SW480 (cell line): ENCODE measurements at regions not wholly inside any gene's neighbourhood (a gene's known extent, or its start where the extent isn't known, plus 50 kb on each side); places are given as distances from the start of the nearest gene placed in this dataset.

Source experiments
- DNase-seq: peaks from one replicate; pipeline ENCODE4 v3.0.0-alpha.2; 2016; ENCODE audit warnings: low spot score

DNA sequence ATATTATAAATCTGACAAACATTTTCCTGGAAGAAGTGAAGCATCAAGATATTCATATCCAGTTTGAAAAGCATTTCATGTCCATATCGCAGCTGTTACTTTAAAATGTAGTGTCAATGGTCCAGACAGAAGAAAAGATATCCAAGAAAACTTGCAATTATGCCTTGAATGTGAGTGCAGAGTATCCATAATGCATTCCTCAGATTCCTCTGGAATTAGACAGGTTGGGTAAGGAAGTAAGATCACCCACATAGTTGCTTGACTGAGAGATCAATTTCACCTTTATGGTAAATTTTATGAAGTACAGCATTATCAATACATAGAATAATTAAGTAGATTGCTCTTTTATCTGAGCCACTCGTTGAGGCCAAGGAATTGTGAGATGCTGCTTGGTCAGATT lies 327.0 kb upstream of the SLITRK5 start:
- DNase-seq = no peak

- DNase-seq = no peak
Measured at GRCh38 chr13:87355451-87355850, 315.7 kb upstream of the SLITRK5 start.

GRCh38 chr13:87356314-87356713 lies 314.9 kb upstream of the SLITRK5 start:
- peak; percentile 35 for DNase-seq

GRCh38 chr13:87358319-87358718 lies 312.9 kb upstream of the SLITRK5 start:
- DNase-seq = no peak

GRCh38 chr13:87361216-87361615 lies 310.0 kb upstream of the SLITRK5 start:
- no peak for DNase-seq

DNA sequence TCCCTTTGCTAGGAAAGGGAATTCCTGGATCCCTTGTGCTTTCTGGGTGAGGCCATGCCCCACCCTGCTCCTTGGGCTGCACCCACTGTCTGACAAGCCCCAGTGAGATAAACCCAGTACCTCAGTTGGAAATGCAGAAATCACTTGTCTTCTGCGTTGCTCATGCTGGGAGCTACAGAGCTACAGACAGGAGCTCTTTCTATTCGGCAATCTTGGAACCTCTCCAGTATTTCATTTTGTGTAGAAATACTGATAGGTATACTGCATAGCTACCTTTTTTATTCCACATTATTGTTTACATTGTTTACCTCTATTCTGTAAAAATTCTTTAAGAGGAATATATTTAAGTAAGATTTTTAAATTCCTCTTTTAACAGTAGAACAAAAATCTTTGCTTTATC lies 302.5 kb upstream of the SLITRK5 start:
- DNase-seq = no peak

- DNase-seq = no peak
Measured at GRCh38 chr13:87376081-87376480, 295.1 kb upstream of the SLITRK5 start.

- DNase-seq = no peak
Measured at GRCh38 chr13:87384099-87384498, 287.1 kb upstream of the SLITRK5 start.

- DNase-seq = no peak
Measured at GRCh38 chr13:87393358-87393757, 277.8 kb upstream of the SLITRK5 start.

DNA sequence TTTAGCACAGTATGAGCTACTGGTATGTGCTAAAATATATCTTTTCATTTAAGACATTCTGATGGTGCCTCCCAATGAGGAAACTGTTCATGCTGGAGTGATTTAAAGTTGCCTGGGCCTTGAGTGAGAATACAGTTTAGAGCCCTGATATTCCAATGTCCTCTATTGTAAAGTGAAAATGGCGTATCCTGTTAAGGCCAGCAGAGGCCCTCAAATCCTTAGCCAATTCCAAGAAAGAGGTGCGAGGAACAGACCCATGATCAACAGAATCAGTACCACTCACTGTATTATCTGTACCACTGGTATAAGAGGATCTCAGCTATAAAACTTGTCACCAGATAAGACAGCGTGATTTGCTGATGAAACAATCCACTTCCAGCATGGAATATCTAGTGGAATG lies 273.1 kb upstream of the SLITRK5 start:
- DNase-seq = no peak

DNA sequence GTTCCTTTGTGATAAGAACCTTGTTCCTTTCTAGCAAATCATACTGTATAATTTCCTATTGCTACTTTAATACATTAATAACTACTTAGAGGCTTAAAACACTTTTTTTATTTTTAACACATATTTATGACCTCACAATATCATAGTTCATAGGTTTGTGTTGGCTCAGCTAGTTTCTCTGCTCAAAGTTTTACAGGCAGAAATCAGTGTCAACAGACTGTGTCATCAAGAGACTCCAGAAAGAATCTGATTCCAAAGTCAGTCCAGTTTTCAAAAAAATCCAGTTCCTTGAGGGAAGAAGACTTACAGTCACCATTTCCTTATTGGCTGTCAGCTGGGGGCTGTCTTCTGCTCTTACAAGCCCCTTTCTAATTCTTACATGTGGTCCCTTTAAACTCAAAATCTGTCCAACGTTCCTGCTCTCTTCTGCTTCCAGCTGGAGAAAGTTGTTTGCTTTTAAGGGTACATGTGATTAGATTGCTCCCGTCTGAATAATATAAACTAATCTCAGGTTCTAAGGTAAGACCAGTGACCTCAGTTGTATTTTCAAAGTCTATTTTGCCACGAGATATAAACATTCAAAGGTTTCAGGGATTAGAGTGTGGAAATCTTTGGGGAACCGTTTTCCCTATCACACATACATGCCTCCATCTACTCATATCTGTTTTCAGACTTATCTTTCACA lies 267.3 kb upstream of the SLITRK5 start:
- no peak for DNase-seq

DNA sequence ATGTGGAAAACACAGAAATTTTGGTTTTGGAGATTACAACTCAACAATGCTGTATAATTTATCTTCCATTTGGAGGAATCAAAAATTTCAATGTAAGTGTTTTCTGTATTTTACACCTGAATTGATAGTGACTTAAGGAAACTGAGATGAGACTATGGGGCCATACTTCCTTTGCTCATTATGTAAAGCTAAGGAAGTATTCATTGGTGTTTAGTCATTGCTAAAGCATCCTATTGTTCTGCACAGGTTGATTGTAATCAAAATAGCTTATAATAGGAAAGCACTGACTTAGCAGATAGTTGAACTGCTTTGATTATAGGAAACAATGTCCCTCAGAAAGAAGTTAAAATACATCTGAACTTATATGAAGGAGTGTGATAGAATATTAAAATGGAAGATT lies 244.4 kb upstream of the SLITRK5 start:
- DNase-seq = no peak

- DNase-seq = no peak
Measured at GRCh38 chr13:87444135-87444534, 227.0 kb upstream of the SLITRK5 start.

DNA sequence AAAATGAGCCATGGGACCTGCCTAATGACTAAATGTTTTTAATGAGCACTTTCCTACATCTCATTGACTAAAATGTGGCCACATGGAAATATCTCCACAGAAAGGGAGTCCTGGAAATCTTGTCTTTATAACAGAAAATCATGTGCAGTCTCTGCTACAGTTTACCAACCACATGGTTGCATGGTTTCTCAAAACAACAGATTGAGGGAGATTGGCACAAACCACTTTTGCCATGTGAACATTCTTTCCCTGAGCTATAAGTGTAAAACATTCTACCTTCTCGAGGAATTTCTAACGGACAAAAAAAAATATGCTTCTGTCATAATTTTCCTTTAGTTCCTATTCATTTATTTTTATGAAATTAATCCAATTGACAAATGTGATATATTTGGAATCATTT lies 218.9 kb upstream of the SLITRK5 start:
- no peak for DNase-seq

DNA sequence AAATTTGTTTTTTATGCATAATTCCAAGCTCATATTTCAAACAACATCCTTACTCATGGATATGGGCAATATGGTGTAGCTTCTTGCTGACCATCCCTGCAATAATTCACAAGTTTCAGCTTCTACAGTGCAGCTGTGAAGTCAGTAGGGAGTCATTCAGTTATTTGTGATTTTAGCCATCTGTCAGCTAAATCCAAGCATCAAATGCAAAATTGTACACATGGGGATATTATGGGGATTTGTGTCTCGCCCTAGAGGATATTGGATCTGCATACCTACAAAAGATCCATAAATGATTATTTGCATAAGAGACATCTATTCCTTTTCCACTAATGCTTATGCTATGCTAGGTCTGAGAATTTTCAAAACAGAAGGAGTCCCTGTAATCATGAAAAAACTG lies 217.9 kb upstream of the SLITRK5 start:
- DNase-seq = no peak

GRCh38 chr13:87459419-87459818 lies 211.8 kb upstream of the SLITRK5 start:
- DNase-seq = no peak

DNA sequence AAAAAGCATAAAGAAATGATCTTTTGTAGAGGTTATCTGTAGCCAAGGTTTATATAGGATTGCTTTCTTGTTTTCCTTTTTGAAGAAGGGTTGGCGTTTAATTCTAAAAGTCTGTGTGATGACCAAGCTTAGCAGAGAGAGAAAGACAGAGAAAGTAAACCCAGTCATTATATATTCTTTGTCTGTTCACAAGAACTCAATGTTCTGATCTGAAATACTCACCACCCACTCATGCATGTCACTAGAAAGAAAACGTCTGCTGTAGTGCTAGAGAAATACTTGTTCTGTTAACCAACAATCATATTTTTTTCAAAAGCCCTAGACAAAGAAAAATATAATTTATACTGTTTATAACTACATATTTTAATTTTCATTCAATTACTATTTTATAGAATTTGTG lies 173.7 kb upstream of the SLITRK5 start:
- DNase-seq = no peak

DNA sequence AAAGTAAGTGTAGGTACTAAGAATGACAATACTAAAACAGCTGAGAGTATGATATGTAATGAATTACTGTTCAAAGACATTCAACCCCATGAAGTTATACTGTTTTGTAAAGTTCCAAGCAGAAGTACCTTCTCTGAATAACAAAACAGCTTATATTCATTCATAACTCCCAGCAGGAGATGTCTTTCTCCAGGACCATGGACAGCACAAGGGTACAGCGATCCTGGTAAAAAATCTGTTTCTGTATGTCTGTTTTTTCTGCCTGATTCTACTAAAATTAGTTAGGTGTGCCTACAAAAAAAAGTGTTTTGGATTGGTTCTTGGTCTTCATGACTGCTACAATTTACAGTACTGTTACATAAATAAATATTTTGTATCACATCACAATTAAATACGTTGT lies 172.5 kb upstream of the SLITRK5 start:
- DNase-seq = no peak

GRCh38 chr13:87524775-87525174 lies 146.4 kb upstream of the SLITRK5 start:
- no peak for DNase-seq

GRCh38 chr13:87533776-87534175 lies 137.4 kb upstream of the SLITRK5 start:
- DNase-seq = no peak

GRCh38 chr13:87535911-87536310 lies 135.3 kb upstream of the SLITRK5 start:
- no peak for DNase-seq

GRCh38 chr13:87536499-87536898 lies 134.7 kb upstream of the SLITRK5 start:
- no peak for DNase-seq

- DNase-seq = no peak
Measured at GRCh38 chr13:87536899-87537298, 134.3 kb upstream of the SLITRK5 start.

GRCh38 chr13:87537951-87538350 lies 133.2 kb upstream of the SLITRK5 start:
- no peak for DNase-seq
